ENCODE measurements at regions not wholly inside any gene's neighbourhood (a gene's known extent, or its start where the extent isn't known, plus 50 kb on each side); places are given as distances from the start of the nearest gene placed in this dataset.

GRCh38 chr9:16025627-16026026 is 472.8 kb downstream of the CCDC171 start:
- no peak for DNase-seq

GRCh38 chr9:16026886-16027285 is 474.0 kb downstream of the CCDC171 start:
- no peak for DNase-seq

- no peak for DNase-seq
Measured at GRCh38 chr9:16028548-16028947, 475.7 kb downstream of the CCDC171 start.

- no peak for DNase-seq
Measured at GRCh38 chr9:16029046-16029615, 476.3 kb downstream of the CCDC171 start.

GRCh38 chr9:16029796-16030363 is 477.0 kb downstream of the CCDC171 start:
- no peak for DNase-seq

- DNase-seq = no peak
Measured at GRCh38 chr9:16030528-16031185, 477.8 kb downstream of the CCDC171 start.

- DNase-seq = no peak
Measured at GRCh38 chr9:16031486-16031885, 478.6 kb downstream of the CCDC171 start.

- no peak for DNase-seq
Measured at GRCh38 chr9:16031971-16032370, 479.1 kb downstream of the CCDC171 start.

GRCh38 chr9:16032799-16033198 is 480.0 kb downstream of the CCDC171 start:
- no peak for DNase-seq

- no peak for DNase-seq
Measured at GRCh38 chr9:16033253-16033652, 480.4 kb downstream of the CCDC171 start.

GRCh38 chr9:16033921-16034691 is 481.3 kb downstream of the CCDC171 start:
- DNase-seq = no peak

GRCh38 chr9:16039218-16039987 is 486.6 kb downstream of the CCDC171 start:
- DNase-seq = no peak

GRCh38 chr9:16039988-16040761 is 487.3 kb downstream of the CCDC171 start:
- no peak for DNase-seq

GRCh38 chr9:16043756-16044578 is 491.1 kb downstream of the CCDC171 start:
- no peak for DNase-seq

- DNase-seq = no peak
Measured at GRCh38 chr9:16044579-16044881, 491.7 kb downstream of the CCDC171 start.

GRCh38 chr9:16045651-16046280 is 492.9 kb downstream of the CCDC171 start:
- DNase-seq = no peak

- no peak for DNase-seq
Measured at GRCh38 chr9:16046713-16047112, 493.9 kb downstream of the CCDC171 start.

- DNase-seq = no peak
Measured at GRCh38 chr9:16048129-16048528, 495.3 kb downstream of the CCDC171 start.

GRCh38 chr9:16052146-16052545 is 499.3 kb downstream of the CCDC171 start:
- no peak for DNase-seq

- DNase-seq = no peak
Measured at GRCh38 chr9:16052757-16053530, 500.1 kb downstream of the CCDC171 start.

Measured in NCI-H187 (cell line).